Astrocyte of the spinal cord (primary cell): ENCODE measurements at regions not wholly inside any gene's neighbourhood (a gene's known extent, or its start where the extent isn't known, plus 50 kb on each side); places are given as distances from the start of the nearest gene placed in this dataset.

Experiments
- DNase-seq: peaks from one replicate; pipeline ENCODE4 v3.0.0; 2011; ENCODE audit warnings: low read depth, low spot score
- H3K4me3 ChIP-seq: 2 replicates; pipeline ENCODE4 v1.5.1; 2011; ENCODE audit warnings: low read depth, mild to moderate bottlenecking, low read length, moderate library complexity
- in situ Hi-C: cut with HindIII; loops from 2 replicates; pipeline ENCODE4 v1.10.0; 2017; ENCODE audit warnings: low sequenced_read_pairs
- TF ChIP-seq, protein P1 (sequence below): IDR thresholded peaks from 2 replicates; pipeline ENCODE4 v1.5.1; 2012; ENCODE audit warnings: low read depth, mild to moderate bottlenecking, low read length, inconsistent platforms

GRCh38 chr5:119833176-119833575 is 203.8 kb downstream of the FAM170A start:
- TF ChIP-seq, protein P1, sequence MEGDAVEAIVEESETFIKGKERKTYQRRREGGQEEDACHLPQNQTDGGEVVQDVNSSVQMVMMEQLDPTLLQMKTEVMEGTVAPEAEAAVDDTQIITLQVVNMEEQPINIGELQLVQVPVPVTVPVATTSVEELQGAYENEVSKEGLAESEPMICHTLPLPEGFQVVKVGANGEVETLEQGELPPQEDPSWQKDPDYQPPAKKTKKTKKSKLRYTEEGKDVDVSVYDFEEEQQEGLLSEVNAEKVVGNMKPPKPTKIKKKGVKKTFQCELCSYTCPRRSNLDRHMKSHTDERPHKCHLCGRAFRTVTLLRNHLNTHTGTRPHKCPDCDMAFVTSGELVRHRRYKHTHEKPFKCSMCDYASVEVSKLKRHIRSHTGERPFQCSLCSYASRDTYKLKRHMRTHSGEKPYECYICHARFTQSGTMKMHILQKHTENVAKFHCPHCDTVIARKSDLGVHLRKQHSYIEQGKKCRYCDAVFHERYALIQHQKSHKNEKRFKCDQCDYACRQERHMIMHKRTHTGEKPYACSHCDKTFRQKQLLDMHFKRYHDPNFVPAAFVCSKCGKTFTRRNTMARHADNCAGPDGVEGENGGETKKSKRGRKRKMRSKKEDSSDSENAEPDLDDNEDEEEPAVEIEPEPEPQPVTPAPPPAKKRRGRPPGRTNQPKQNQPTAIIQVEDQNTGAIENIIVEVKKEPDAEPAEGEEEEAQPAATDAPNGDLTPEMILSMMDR: no peak
- no peak for DNase-seq
- H3K4me3 ChIP-seq: no peak overlapping the region
- in situ Hi-C loops: no loop called here

DNA sequence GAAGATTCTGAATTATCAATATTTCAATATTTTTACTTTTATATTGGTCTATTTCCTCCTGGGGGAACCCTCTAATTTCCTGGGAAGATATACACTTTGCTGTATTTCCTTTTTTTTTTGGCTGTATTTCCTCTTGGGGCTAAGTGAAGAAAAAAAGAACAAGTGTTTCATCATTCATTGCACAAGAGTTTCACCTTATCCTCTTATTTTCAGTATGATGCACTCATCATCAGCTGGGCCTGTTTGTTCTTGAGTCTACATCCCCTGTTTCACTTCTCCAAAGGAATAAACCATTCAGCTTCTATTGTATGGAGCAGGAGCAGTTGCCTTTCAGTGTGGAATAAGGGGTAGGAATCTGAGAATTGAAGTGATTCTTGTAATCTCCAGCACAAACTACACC is 210.8 kb downstream of the FAM170A start:
- TF ChIP-seq, protein P1: no peak
- no peak overlapping the region for H3K4me3 ChIP-seq
- in situ Hi-C loops: no loop called here
- no peak for DNase-seq

DNA sequence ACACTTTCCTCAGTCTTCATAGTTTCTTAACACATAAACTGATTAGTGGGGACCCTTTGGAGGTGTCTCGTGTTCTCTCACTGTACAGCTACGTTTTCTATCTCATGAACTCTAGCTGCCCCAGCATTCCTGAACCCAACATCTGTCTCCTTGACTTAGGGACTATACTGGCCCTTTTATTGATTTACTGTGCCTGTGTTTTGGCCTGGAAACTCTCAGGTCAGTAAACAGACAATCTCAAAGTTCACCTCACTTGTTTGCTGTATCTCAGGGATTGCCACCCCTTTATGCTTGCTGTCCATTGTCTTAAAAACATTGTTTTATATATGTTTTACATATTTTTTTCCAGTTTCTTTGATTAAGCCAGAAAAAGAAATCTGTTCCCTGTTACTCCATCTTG is 222.8 kb downstream of the FAM170A start:
- no peak overlapping the region for H3K4me3 ChIP-seq
- in situ Hi-C loops: no loop called here
- DNase-seq: no peak
- TF ChIP-seq, protein P1: no peak

GRCh38 chr5:119860463-119860862 is 231.1 kb downstream of the FAM170A start:
- TF ChIP-seq, protein P1: no peak
- no peak for DNase-seq
- in situ Hi-C loops: no loop called here
- no peak overlapping the region for H3K4me3 ChIP-seq

DNA sequence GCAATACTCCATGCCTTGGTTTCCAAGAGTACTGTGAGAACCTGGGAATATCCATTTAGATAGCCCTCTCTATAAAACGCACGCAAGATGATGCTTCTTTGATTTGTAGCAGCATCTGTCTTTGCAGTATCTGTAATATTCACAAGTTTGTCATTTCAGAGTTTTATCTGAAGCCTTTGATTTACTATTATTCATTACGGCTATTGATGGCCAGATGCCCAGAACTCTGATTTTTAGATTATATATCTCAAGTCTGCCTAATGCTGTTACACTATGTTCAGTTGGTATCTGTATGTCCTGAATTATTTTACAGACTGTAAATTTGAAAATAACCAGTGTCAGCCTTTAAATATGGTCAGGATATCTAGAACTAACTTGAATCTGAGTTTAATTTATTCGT is 233.3 kb downstream of the FAM170A start:
- TF ChIP-seq, protein P1: no peak
- DNase-seq: no peak
- no peak overlapping the region for H3K4me3 ChIP-seq
- in situ Hi-C loops: no loop called here

DNA sequence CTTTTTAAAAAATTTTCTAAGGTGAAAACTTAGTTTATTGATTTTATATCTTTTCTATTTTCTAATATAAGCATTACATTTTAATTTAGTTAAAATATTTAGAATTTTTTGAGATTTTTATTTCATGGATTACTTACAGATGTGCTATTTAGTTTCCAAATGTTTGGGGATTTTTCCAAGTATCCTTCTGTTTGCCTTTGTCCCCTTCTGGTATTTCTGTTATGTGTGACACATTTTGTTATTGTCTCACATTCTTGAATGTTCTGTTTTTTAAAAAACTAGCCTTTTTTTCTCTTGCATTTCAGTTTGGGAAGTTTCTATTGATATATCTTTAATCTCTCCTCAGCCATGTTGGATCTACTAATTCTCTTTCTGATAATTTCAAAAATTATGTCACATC is 234.9 kb downstream of the FAM170A start:
- in situ Hi-C loops: no loop called here
- TF ChIP-seq, protein P1: no peak
- DNase-seq: no peak
- H3K4me3 ChIP-seq: no peak overlapping the region

- DNase-seq: no peak
- TF ChIP-seq, protein P1: no peak
- H3K4me3 ChIP-seq: no peak overlapping the region
- in situ Hi-C loops: no loop called here
Observed at GRCh38 chr5:119873611-119874010, 244.3 kb downstream of the FAM170A start.
